Occipital lobe (tissue), 1 donor: ENCODE measurements at regions not wholly inside any gene's neighbourhood (a gene's known extent, or its start where the extent isn't known, plus 50 kb on each side); places are given as distances from the start of the nearest gene placed in this dataset.

Experiments used
- DNase-seq: peaks from one replicate; lab custom pipeline; 2025; lab: John Stamatoyannopoulos, UW

- no peak for DNase-seq
Observed at GRCh38 chr10:78890506-78890905, 178.3 kb upstream of the ZMIZ1 start.

- DNase-seq: no peak
Observed at GRCh38 chr10:78891741-78892140, 177.0 kb upstream of the ZMIZ1 start.

- no peak for DNase-seq
Observed at GRCh38 chr10:78892338-78893176, 176.2 kb upstream of the ZMIZ1 start.

- DNase-seq: no peak
Observed at GRCh38 chr10:78893217-78893616, 175.5 kb upstream of the ZMIZ1 start.

GRCh38 chr10:78894089-78894840, 174.5 kb upstream of the ZMIZ1 start:
- DNase-seq: no peak

GRCh38 chr10:78894841-78895195, 173.9 kb upstream of the ZMIZ1 start:
- no peak for DNase-seq

- DNase-seq: no peak
Observed at GRCh38 chr10:78895469-78895868, 173.3 kb upstream of the ZMIZ1 start.

- no peak for DNase-seq
Observed at GRCh38 chr10:78896159-78896928, 172.4 kb upstream of the ZMIZ1 start.

- no peak for DNase-seq
Observed at GRCh38 chr10:78898341-78899097, 170.2 kb upstream of the ZMIZ1 start.

- no peak for DNase-seq
Observed at GRCh38 chr10:78899098-78899754, 169.5 kb upstream of the ZMIZ1 start.

- no peak for DNase-seq
Observed at GRCh38 chr10:78899996-78900714, 168.6 kb upstream of the ZMIZ1 start.

GRCh38 chr10:78900715-78901430, 167.9 kb upstream of the ZMIZ1 start:
- no peak for DNase-seq

- DNase-seq: no peak
Observed at GRCh38 chr10:78901694-78902093, 167.1 kb upstream of the ZMIZ1 start.

GRCh38 chr10:78902815-78903214, 166.0 kb upstream of the ZMIZ1 start:
- no peak for DNase-seq

GRCh38 chr10:78903341-78903940, 165.3 kb upstream of the ZMIZ1 start:
- DNase-seq: no peak

- DNase-seq: no peak
Observed at GRCh38 chr10:78904196-78904595, 164.6 kb upstream of the ZMIZ1 start.

GRCh38 chr10:78905015-78905956, 163.5 kb upstream of the ZMIZ1 start:
- no peak for DNase-seq

- no peak for DNase-seq
Observed at GRCh38 chr10:78905957-78906308, 162.8 kb upstream of the ZMIZ1 start.
